Epithelial cell of esophagus (primary cell): ENCODE measurements at regions not wholly inside any gene's neighbourhood (a gene's known extent, or its start where the extent isn't known, plus 50 kb on each side); places are given as distances from the start of the nearest gene placed in this dataset.

ENCODE experiments used
- DNase-seq: peaks from one replicate; pipeline ENCODE4 v3.0.0; 2010; ENCODE audit warnings: low read depth
- H3K4me3 ChIP-seq: 2 replicates; pipeline ENCODE4 v1.5.1; 2011; ENCODE audit warnings: mild to moderate bottlenecking, low read length, control low read depth
- TF ChIP-seq, protein P1 (sequence below): IDR thresholded peaks from 2 replicates; pipeline ENCODE4 v1.5.1; 2011; ENCODE audit warnings: low read depth, mild to moderate bottlenecking, low read length, control low read depth, inconsistent platforms; ENCODE audit not compliant: insufficient read depth; ENCODE audit errors: missing control alignments

DNA sequence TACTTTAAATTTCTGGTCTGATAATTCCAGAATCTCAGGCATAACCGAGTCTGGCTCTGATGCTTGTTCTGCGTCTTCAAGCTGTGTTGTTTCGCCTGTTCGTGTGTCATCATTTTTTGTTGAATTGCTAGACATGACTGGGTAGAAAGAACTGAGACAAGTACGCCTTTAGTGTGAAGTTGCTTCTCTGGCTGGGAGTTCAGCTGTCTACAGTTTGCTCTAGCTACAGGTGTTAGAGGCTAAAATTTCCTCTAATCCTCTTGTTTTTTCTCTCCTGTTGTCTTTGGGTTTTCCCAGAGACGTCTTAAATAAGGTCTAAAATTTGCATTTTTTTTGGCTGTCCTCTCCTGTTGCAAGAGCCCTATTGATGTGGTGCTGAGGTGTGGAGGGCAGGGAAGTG lies 100.3 kb downstream of the FAM50B start:
- TF ChIP-seq, protein P1, sequence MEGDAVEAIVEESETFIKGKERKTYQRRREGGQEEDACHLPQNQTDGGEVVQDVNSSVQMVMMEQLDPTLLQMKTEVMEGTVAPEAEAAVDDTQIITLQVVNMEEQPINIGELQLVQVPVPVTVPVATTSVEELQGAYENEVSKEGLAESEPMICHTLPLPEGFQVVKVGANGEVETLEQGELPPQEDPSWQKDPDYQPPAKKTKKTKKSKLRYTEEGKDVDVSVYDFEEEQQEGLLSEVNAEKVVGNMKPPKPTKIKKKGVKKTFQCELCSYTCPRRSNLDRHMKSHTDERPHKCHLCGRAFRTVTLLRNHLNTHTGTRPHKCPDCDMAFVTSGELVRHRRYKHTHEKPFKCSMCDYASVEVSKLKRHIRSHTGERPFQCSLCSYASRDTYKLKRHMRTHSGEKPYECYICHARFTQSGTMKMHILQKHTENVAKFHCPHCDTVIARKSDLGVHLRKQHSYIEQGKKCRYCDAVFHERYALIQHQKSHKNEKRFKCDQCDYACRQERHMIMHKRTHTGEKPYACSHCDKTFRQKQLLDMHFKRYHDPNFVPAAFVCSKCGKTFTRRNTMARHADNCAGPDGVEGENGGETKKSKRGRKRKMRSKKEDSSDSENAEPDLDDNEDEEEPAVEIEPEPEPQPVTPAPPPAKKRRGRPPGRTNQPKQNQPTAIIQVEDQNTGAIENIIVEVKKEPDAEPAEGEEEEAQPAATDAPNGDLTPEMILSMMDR = no peak
- H3K4me3 ChIP-seq = no peak overlapping the region
- DNase-seq = no peak

DNA sequence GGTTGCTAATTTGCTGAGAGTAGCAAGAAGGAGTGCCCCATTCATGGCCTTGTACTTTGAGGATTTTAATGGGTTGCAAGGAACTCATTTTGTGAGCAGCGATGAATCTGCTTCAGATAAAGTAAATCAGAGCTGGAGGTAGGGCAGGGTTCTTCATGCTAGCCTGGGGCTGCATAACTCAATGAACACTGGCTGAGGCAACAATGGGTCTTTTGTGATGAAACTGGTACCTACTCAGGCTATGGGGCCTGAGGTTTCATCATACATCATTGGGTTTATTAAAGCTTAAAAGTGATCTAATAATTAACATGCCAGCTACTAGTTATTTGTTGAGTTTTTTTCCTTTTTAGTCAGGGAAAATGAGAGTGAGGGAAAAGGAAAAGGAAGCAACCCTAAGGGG lies 106.9 kb downstream of the FAM50B start:
- no peak overlapping the region for H3K4me3 ChIP-seq
- TF ChIP-seq, protein P1 = no peak
- peak; percentile 50 for DNase-seq

DNA sequence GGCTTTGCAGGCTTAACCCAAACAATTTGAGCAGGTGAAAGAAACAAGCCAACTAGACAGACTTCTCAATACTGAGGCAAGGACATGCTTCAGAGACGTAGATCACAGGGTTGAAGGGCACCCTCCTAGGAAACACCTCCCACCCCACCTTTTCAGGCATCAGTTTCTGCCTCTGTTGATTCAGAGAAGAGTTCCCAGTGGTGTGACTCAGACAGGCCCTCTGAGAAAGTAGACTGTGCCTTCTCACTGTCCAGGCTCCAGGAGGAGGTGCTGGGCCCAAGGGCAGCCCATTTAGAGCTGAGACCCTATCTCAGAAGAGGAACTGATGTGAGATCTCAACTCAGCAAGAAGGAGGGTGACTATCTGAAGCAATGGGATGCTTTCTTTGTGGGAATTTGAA lies 108.1 kb downstream of the FAM50B start:
- DNase-seq = peak; percentile 36
- no peak overlapping the region for H3K4me3 ChIP-seq
- TF ChIP-seq, protein P1 = no peak

DNA sequence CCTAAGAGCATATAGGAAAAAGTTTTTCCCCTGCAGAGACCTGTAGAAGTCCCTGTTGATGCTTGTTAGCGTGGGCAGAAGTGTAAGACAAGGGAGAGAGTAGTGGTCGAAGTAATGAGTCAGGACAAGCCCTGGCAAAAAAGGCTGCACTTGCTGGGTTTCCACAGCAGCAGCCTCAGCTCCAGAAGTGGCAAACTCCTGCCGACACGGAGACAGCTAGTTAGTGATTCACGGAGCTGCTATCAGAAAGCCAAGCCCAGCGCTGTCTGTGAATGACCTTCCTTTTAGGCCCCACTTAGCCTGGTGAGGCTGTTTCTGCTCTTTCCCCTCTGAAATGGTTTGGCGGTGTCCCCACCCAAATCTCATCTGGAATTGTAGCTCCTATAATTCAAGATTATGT lies 109.1 kb downstream of the FAM50B start:
- no peak for DNase-seq
- TF ChIP-seq, protein P1 = no peak
- no peak overlapping the region for H3K4me3 ChIP-seq

DNA sequence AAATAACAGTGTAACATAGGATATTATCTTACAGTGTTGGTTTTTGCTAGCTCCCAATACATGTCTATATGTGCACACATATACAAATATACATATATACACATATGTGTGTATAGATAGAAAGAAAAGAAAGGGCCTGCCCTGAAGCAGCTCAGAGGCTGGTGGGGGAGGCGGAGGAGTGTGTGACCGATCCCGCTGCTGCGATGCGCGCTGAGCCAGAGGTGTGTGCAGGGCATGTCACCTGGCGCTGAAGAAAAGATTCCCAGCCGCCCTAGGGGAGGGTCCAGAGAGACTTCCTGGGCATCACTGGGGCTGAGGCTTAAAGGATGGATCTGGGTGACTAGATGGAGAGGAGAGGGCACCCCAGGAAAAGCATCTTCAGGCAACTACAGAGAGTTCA lies 110.2 kb downstream of the FAM50B start:
- TF ChIP-seq, protein P1 = no peak
- no peak for DNase-seq
- no peak overlapping the region for H3K4me3 ChIP-seq

DNA sequence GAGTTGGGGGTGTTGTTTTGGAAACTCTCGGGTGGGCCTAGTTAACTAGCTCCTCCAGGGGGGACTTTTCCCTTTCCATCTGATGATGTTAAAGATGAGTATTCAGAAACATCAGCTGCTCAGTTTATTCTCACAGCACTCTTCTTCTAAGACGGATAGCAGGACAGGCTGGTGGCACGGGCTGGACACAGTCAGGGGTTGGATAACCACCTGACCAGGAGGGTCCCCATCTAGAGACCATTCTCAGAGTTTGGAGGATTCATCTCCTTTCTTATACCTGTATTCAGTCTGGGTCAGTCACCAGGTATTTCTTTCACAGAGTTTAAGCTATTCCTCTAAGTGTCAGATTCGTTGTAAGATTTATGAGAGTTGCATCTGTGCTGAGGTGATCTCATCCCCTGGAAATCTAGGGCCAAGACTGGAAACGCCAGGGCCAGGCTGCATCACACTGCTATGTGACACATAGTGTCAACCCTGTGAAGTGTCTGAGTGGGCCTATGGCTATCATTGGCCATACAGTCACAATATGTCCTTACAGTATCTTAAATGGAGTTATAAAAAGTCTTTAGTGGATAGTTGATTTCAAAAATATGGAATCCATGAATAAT lies 111.7 kb downstream of the FAM50B start:
- TF ChIP-seq, protein P1 = no peak
- DNase-seq = peak; percentile 12
- no peak overlapping the region for H3K4me3 ChIP-seq

DNA sequence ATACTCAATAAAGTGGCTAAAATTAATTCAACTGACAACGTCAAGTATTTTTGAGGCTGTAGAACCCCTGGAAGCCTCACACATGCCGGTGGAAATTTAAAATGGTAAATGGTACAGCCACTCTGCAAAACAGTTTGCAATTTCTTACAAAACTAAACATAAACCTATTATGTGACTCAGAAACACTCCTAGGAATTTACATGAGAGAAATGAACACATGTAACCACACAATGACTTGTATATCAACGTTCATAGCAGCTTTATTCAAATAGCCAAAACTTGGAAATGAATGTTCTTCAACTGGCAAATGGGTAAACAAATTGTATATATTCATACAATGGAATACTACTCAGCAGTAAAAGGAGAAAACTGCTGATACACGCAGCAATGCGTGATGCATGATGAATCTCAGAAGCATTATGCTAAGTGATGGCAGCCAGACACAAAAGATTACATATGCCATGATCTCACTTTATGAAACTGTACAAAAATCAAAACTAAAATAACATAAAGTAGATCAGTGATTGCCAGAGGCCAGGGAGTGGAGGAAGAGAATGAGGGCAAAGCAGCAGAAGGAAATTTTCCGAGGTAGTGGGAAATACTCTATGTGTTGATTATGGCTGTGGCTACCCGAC lies 112.5 kb downstream of the FAM50B start:
- H3K4me3 ChIP-seq = no peak overlapping the region
- TF ChIP-seq, protein P1 = no peak

More for the DNA sequence above, 112.5 kb downstream of the FAM50B start:
- no peak for DNase-seq
